ENCODE measurements at regions not wholly inside any gene's neighbourhood (a gene's known extent, or its start where the extent isn't known, plus 50 kb on each side); places are given as distances from the start of the nearest gene placed in this dataset.
"Not testable (repeated sequence)": the region's sequence is repeated elsewhere in the genome, so short reads cannot be mapped to it uniquely, and the experiment has no call there.

DNA sequence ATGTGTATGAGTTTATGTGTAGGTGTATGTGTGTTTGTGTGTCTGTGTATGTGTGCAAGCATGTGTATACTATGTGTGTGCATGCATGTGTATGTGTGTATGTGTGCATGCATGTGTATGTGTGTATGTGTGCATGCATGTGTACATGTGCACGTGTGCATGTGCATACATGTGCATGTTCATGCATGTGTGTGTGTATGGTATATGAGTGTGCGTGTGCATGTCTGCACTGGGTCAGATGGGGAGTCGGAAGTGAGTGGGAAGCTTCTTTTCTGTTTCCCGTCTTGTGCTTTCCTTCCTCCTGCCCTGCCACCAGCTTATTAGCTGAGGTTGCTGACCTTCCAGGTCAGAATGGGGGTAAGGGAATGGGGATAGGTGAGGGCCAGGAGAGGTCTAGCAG lies 174.7 kb downstream of the MAP2K4 start:
- Mint-ChIP-seq H3K36me3 (no peaks in the 10 kb centered on the region), H3K9me3 (no peaks in the 10 kb centered on the region), H3K27me3 (peaks cover 3% of the 10 kb centered on the region), H3K4me1 (ENCODE audit: low read depth) (no peaks in the 10 kb centered on the region), H3K4me3 (no peak overlapping the region), H3K27ac (no peak overlapping the region)
- ChIA-PET POLR2A (no interaction called here), CTCF (no interaction called here)
- DNase-seq = no peak
- intact Hi-C loops (cut with micrococcal nuclease) = no loop called here

DNA sequence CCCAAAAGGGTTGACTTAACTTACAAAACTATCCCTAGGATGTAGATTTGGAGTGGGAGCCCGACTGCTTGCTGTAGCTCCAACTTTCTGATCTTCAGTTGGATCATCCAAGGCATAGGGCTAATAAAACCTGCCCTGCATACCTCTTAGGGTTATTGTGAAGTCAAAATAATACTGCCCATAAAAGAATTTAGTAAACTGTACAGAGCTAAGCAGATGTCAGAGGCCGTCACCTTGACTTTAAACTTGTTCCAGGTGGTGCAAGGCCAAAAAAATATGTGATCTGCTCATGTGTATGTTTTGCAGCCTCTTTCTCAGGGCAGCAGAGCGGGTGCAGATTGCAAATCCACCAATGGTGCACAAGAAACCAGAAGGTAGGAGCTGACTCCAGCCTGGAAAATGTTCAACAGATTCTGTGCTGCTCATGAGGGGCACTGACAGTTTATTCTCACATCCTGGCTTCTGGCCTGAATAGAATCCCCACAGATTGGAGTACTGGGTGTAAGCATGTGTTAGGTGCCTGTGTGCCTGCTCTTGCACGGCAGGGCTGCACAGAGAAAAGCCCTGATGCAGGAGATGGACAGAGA lies 180.7 kb downstream of the MAP2K4 start:
- H3K27me3 Mint-ChIP-seq = no peaks in the 10 kb centered on the region
- DNase-seq = no peak
- H3K4me3 Mint-ChIP-seq = no peak overlapping the region
- no peak overlapping the region for H3K27ac Mint-ChIP-seq
- no peaks in the 10 kb centered on the region for H3K36me3 Mint-ChIP-seq
- no peaks in the 10 kb centered on the region for H3K9me3 Mint-ChIP-seq
- intact Hi-C loops (cut with micrococcal nuclease) = no loop called here
- ChIA-PET CTCF (no interaction called here), POLR2A (no interaction called here)
- H3K4me1 Mint-ChIP-seq (ENCODE audit: low read depth) = no peaks in the 10 kb centered on the region

DNA sequence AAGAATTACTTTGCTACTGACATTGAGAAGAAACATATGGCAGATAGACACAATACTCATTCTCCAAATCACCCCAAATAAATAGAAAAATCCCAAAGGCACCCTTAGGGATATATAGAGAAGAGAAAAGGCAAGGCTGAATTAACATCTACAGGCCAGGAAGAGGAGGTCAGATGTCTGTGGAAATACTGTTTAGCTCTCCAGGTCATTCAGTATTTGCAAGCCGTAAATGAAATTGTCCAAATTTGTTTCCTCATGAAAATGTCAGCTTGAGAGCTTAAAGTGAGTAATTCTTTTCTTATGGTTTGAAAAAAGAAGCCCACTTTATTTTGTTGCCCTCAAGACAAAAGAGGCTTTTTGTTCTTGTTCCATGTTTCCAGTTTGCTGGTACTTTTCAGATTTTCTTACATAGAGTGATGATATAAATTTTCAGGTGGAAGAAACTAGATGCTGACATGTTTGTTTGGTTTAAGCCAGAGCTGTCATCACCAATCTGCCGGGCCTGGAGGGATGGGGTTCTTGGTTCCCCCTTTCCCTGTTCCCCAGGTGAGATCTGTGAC lies 189.0 kb downstream of the MAP2K4 start:
- intact Hi-C loops (cut with micrococcal nuclease) = no loop called here
- Mint-ChIP-seq H3K4me1 (ENCODE audit: low read depth) (no peaks in the 10 kb centered on the region), H3K4me3 (no peak overlapping the region), H3K36me3 (no peaks in the 10 kb centered on the region), H3K9me3 (no peaks in the 10 kb centered on the region), H3K27me3 (peaks cover 2% of the 10 kb centered on the region), H3K27ac (no peak overlapping the region)
- DNase-seq = no peak
- POLR2A ChIA-PET = interaction anchor here (0.8 kb wide), 1 partner anchor 87 kb away, joined by 3 read pairs; no protein-coding TSS in a partner anchor
- CTCF ChIA-PET = no interaction called here

DNA sequence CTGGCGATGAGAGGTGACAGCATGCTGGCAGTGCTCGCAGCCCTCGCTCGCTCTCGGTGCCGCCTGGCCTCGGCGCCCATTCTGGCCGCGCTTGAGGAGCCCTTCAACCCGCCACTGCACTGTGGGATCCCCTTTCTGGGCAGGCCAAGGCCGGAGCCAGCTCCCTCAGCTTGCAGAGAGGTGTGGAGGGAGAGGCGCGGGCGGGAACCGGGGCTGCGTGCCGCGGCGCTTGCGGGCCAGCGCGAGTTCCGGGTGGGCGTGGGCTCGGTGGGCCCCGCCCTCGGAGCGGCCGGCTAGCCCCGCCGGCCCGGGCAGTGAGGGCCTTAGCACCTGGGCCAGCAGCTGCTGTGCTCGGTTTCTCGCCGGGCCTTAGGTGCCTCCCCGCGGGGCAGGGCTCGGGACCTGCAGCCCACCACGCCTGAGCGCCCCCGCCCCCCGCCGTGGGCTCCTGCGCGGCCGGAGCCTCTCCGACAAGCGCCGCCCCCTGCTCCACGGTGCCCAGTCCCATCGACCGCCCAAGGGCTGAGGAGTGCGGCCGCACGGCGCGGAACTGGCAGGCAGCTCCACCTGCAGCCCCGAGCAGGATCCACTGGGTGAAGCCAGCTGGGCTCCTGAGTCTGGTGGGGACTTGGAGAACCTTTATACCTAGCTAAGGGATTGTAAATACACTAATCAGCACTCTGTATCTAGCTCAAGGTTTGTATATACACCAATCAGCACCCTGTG lies 200.2 kb downstream of the MAP2K4 start:
- H3K4me3 Mint-ChIP-seq; intact Hi-C loops (cut with micrococcal nuclease); H3K27ac Mint-ChIP-seq; H3K4me1 Mint-ChIP-seq (ENCODE audit: low read depth); H3K36me3 Mint-ChIP-seq; DNase-seq; H3K9me3 Mint-ChIP-seq; CTCF ChIA-PET; POLR2A ChIA-PET; H3K27me3 Mint-ChIP-seq: not testable (repeated sequence)

DNA sequence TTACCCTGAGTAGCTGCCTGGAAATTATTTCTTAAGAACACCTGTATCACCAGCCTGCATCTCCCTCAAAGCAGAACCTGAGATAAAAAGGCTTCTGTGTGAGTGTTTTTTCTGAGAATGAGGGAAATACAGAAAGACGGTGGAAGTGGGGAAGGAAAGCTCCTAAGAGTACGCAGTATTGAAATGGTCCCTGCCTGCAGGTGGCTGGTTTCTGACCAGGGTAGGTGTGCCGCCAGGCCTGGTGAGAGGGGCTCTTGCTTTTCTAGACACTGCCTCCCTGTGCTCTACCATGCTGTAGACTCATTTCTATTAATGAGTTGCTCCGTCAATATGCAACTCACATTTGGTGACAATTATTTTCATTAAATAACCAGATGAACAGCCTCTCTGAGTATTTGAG lies 201.7 kb downstream of the MAP2K4 start:
- DNase-seq = no peak
- CTCF ChIA-PET = no interaction called here
- intact Hi-C loops (cut with micrococcal nuclease) = no loop called here
- POLR2A ChIA-PET = no interaction called here
- Mint-ChIP-seq H3K27me3 (peaks cover 2% of the 10 kb centered on the region), H3K4me3 (no peak overlapping the region), H3K9me3 (peaks cover 3% of the 10 kb centered on the region), H3K36me3 (no peaks in the 10 kb centered on the region), H3K27ac (no peak overlapping the region), H3K4me1 (ENCODE audit: low read depth) (no peaks in the 10 kb centered on the region)

DNA sequence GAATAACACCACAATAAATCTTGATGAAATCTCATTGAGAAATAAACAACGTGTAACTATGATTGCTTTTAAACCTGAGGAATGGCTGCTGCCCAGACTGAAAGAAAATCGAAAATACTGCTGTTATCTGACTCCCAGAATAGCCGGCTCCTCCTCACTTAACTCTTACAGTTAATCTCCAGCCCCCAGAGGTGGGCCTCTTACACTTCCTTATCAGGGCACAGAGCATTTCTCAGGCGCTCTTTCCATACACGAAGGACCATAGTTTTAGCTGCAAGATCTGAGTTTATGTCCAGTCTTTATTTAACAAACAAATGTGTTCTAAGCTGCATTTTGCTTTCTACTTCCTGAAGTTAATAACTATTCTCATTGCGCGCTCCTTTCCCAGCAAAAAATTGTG lies 206.9 kb downstream of the MAP2K4 start:
- DNase-seq = no peak
- Mint-ChIP-seq H3K4me3 (no peak overlapping the region), H3K27me3 (peaks cover 2% of the 10 kb centered on the region), H3K27ac (no peak overlapping the region), H3K4me1 (ENCODE audit: low read depth) (no peaks in the 10 kb centered on the region), H3K36me3 (no peaks in the 10 kb centered on the region), H3K9me3 (no peaks in the 10 kb centered on the region)
- intact Hi-C loops (cut with micrococcal nuclease) = no loop called here
- POLR2A ChIA-PET = no interaction called here
- CTCF ChIA-PET = no interaction called here

DNA sequence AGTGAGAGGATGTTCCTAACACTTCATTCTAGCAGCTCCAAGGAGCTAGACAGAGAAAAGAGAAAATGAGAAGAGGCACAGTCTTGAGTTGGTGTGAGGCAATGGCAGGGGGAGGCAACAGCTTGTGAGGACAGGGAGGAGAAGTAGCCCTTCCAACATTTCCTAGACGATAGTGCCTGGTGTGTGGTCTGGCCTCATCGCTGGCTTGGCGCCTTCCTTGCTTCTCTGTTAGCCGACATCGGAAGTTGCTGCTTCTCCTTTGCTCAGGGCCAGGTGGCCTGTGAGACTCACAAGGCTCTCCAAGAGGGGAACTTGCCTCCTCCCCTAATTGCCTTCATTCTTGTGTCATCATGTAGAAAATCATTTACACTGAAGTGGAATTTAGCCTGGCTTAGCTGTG lies 208.7 kb downstream of the MAP2K4 start:
- CTCF ChIA-PET = no interaction called here
- Mint-ChIP-seq H3K4me1 (ENCODE audit: low read depth) (no peaks in the 10 kb centered on the region), H3K4me3 (no peak overlapping the region), H3K36me3 (no peaks in the 10 kb centered on the region), H3K9me3 (no peaks in the 10 kb centered on the region), H3K27ac (no peak overlapping the region), H3K27me3 (peaks cover 2% of the 10 kb centered on the region)
- DNase-seq = no peak
- POLR2A ChIA-PET = no interaction called here
- intact Hi-C loops (cut with micrococcal nuclease) = no loop called here

DNA sequence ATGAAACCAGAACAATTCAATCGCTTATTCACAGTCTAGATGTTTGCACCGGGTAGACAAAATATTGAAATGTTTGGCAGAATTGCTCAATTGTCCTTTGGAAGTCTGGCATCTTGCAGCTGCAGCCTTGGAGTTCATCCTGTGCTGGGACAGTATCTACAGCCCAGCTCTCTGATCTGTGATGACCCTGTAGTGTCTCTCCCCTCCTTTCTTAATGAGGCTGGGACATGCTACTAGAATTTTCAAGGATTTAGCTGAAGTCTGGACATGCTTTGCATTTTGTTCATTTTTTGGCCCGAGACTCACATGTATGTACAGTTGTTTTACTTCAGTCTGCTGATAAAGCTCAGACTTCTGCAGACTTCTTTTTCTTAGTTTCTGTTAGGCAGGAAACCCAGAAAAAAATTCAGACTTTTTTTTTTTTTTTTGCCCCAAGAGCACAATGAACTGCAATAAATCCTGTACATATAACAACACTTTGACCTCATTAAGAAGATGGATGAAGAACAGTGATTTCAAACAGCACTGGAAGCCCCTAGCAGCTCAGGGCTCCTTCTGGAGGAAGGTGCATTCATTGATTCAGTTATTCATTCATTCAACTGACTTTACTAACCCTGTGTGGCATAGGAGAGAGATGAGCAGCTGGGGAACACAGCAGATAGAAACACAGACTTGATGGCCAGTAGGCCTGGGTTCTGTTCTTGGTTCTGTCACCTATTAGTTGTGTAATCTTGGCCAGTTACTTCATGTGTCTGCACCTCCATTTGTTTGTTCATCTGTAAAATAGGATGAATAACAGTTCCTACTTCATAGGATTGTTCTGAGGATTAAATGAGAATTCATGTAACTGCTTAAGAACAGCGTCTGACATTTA lies 210.0 kb downstream of the MAP2K4 start:
- no peaks in the 10 kb centered on the region for H3K36me3 Mint-ChIP-seq
- no peak overlapping the region for H3K27ac Mint-ChIP-seq
- H3K9me3 Mint-ChIP-seq = no peaks in the 10 kb centered on the region
- ChIA-PET CTCF (no interaction called here), POLR2A (interaction anchor here (0.7 kb wide), 1 partner anchor 1094 kb away, joined by 3 read pairs; no protein-coding TSS in a partner anchor)
- peaks cover 2% of the 10 kb centered on the region for H3K27me3 Mint-ChIP-seq
- intact Hi-C loops (cut with micrococcal nuclease) = no loop called here
- no peak for DNase-seq
- no peaks in the 10 kb centered on the region for H3K4me1 Mint-ChIP-seq (ENCODE audit: low read depth)
- no peak overlapping the region for H3K4me3 Mint-ChIP-seq

DNA sequence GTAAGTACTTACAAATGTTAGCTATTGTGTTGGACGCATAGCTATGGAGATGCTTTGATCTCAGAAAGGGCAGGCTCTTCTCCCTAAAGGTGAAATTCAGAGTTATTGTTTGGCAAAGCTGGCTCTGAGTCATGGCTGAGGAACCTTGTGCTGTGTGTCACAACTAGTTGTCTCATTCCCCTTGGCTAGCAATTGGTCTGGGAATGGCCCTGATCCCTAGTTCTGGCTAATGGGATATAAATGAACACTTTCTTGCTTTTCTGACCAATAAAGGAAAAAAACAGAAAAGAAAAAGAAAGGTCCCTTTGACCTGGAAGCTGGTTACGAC lies 210.6 kb downstream of the MAP2K4 start:
- intact Hi-C loops (cut with micrococcal nuclease) = no loop called here
- H3K4me3 Mint-ChIP-seq = no peak overlapping the region

DNA sequence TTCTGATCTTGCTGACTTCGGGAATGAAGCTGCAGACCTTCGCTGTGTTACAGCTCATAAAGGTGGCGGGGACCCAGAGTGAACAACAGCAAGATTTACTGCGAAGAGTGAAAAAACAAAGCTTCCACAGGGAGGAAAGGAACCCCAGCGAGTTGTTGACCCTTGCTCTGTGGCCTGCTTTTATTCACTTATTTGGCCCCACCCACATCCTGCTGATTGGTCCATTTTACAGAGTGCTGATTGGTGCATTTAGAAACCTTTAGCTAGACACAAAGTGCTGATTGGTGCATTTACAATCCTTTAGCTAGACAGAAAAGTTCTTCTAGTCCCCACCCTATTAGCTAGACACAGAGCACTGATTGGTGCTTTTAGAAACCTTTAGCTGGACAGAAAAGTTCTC lies 218.3 kb downstream of the MAP2K4 start:
- H3K4me1 Mint-ChIP-seq (ENCODE audit: low read depth); intact Hi-C loops (cut with micrococcal nuclease); DNase-seq; H3K4me3 Mint-ChIP-seq; H3K9me3 Mint-ChIP-seq; H3K27me3 Mint-ChIP-seq; H3K27ac Mint-ChIP-seq; H3K36me3 Mint-ChIP-seq; POLR2A ChIA-PET: not testable (repeated sequence)
- CTCF ChIA-PET = interaction anchor here (0.6 kb wide), 1 partner anchor 81 kb away, joined by 3 read pairs; no protein-coding TSS in a partner anchor

More for the DNA sequence above, 210.6 kb downstream of the MAP2K4 start:
- H3K36me3 Mint-ChIP-seq = no peaks in the 10 kb centered on the region
- POLR2A ChIA-PET = no interaction called here
- CTCF ChIA-PET = no interaction called here
- no peaks in the 10 kb centered on the region for H3K27me3 Mint-ChIP-seq
- no peaks in the 10 kb centered on the region for H3K9me3 Mint-ChIP-seq
- H3K27ac Mint-ChIP-seq = no peak overlapping the region
- no peak for DNase-seq
- no peaks in the 10 kb centered on the region for H3K4me1 Mint-ChIP-seq (ENCODE audit: low read depth)

DNA sequence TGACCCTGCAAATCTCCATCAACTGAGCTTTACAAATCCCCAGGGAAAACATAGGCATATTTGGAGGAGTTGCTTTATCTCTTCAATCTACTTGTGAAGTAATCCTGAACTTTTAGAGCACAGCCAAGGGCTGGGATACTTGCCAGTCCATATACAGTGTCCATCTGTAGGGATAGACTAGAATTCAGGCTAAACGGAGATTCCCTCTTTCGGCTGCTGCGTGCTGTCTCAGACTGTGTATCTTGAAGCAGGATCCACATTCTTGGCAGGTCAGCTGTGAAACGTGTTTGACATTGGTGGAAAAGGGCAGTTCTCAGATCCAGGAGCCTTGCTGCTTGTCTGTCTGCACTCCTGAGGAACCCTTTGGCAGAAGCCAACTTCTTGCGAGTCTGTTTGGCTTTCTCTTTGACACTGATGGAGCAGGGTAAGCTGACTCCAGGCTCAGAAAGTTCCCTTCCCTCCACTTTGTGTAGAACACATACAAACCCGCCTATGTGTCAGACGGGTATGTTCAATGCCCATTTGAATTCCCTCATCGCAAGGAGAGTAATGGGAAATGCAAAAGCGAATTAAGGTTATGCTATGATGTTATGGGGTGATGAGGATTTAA lies 221.8 kb downstream of the MAP2K4 start:
- H3K27ac Mint-ChIP-seq = no peak overlapping the region
- H3K9me3 Mint-ChIP-seq = no peaks in the 10 kb centered on the region
- no peaks in the 10 kb centered on the region for H3K4me1 Mint-ChIP-seq (ENCODE audit: low read depth)
- ChIA-PET POLR2A (no interaction called here), CTCF (no interaction called here)
- H3K36me3 Mint-ChIP-seq = no peaks in the 10 kb centered on the region
- peaks cover 5% of the 10 kb centered on the region for H3K27me3 Mint-ChIP-seq
- DNase-seq = no peak
- intact Hi-C loops (cut with micrococcal nuclease) = no loop called here
- H3K4me3 Mint-ChIP-seq = no peak overlapping the region

DNA sequence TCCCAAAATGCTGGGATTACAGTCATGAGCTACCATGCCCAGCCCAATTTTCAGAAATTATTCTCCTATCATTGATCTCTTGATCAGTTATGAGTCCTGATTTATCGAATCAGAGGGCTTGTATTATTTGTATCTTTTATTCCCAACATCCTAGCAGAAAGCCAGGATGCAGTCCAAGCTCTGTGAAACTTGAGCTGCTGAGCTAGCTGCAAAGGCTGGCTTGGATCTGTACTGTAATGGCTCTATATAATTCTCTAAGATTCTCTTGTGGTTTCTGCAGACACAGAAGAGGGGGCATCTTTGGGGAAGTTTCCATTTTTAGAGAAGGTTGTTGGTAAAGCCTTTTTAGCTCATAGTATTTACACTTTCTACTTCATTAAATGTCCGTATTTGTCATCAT lies 227.1 kb downstream of the MAP2K4 start:
- H3K27ac Mint-ChIP-seq = no peak overlapping the region
- no peak overlapping the region for H3K4me3 Mint-ChIP-seq
- H3K9me3 Mint-ChIP-seq = no peaks in the 10 kb centered on the region
- CTCF ChIA-PET = interaction anchor here (0.8 kb wide), 1 partner anchor 10 kb away, joined by 3 read pairs; no protein-coding TSS in a partner anchor
- DNase-seq = no peak
- peaks cover 5% of the 10 kb centered on the region for H3K27me3 Mint-ChIP-seq
- POLR2A ChIA-PET = no interaction called here
- H3K4me1 Mint-ChIP-seq (ENCODE audit: low read depth) = no peaks in the 10 kb centered on the region
- H3K36me3 Mint-ChIP-seq = no peaks in the 10 kb centered on the region
- intact Hi-C loops (cut with micrococcal nuclease) = no loop called here

Data from activated CD4-positive, alpha-beta memory T cell treated with anti-CD3 and anti-CD28 coated beads for 36 hours (primary cell).